HepG2 (cell line): ENCODE measurements at regions not wholly inside any gene's neighbourhood (a gene's known extent, or its start where the extent isn't known, plus 50 kb on each side); places are given as distances from the start of the nearest gene placed in this dataset.

Experiments
- ATAC-seq: fragments of 200-7000 bp; cut with Tn5 transposase; 3 replicates; pipeline ENCODE4 v1.9.1; 2020; ENCODE audit warnings: mild to moderate bottlenecking, moderate library complexity
- BruUV-seq: library from RNA; stranded (reverse); fragments of 400-500 nt; replicated peaks from 2 replicates; lab custom pipeline; 2021; lab: Mats Ljungman, UMichigan
- CTCF ChIA-PET: fragments of 300-600 bp; formaldehyde crosslinking; extraction: SDS; loops from one replicate; lab custom pipeline; 2021; ENCODE audit warnings: low total read pairs, inconsistent platforms, low intra/inter-chr PET ratio; lab: Yijun Ruan, JAX
- POLR2A ChIA-PET: fragments of 350-600 bp; sonication (Branson Sonifier 250); formaldehyde crosslinking; loops from one replicate; lab custom pipeline; 2020; ENCODE audit warnings: antibody characterized with exemption, inconsistent platforms; lab: Yijun Ruan, JAX
- DNase-seq: peaks from one replicate; pipeline ENCODE4 v3.0.0-alpha.2; 2015; ENCODE audit warnings: low spot score
- FAIRE-seq: peaks from 3 replicates; lab custom pipeline; 2011; peaks lifted over from hg19 to GRCh38; lab: Jason Lieb, UNC
- H2AFZ ChIP-seq: one replicate; pipeline ENCODE4 v1.6.1; 2011; ENCODE audit warnings: low read length, inconsistent platforms
- H3K27ac ChIP-seq: fragments of 300-600 bp; 3 replicates; pipeline ENCODE4 v1.8.0; 2011; ENCODE audit warnings: mixed run types, mild to moderate bottlenecking, mixed read lengths, low read length, inconsistent platforms; ENCODE audit not compliant: insufficient read depth; ENCODE audit errors: extremely low read length
- H3K27me3 ChIP-seq, 2 experiments: fragments of 200-600 bp in 1 of 2; 2 replicates in 1 of 2; 3 replicates in 1 of 2; pipeline versions ENCODE4 v1.6.0 to v1.8.0; 2011; ENCODE audit warnings: low read length in 2 of 2, mild to moderate bottlenecking in 2 of 2, moderate library complexity in 2 of 2, inconsistent platforms in 1 of 2; ENCODE audit not compliant: insufficient read depth in 2 of 2, control insufficient read depth in 1 of 2
- H3K36me3 ChIP-seq, 2 experiments: fragments of 200-600 bp in 1 of 2; replicated peaks in 1 of 2; 2 replicates in 1 of 2; 3 replicates in 1 of 2; pipeline versions ENCODE4 v1.5.1 to v1.8.0; 2011; ENCODE audit warnings: low read length in 2 of 2, inconsistent platforms in 1 of 2; ENCODE audit not compliant: insufficient read depth in 2 of 2, control insufficient read depth in 1 of 2
- H3K4me1 ChIP-seq: 2 replicates; pipeline ENCODE4 v1.5.1; 2012; ENCODE audit warnings: low read length, inconsistent platforms; ENCODE audit not compliant: insufficient read depth
- H3K4me2 ChIP-seq: 2 replicates; pipeline ENCODE4 v1.6.0; 2011; ENCODE audit warnings: low read depth, low read length, inconsistent platforms
- H3K4me3 ChIP-seq, 3 experiments: fragments of 200-600 bp in 1 of 3; sonication (generic), shearing (Covaris generic) in 1 of 3; replicated peaks in 1 of 3; 2 replicates each; pipeline ENCODE4 v1.5.1; 2011 to 2016; ENCODE audit warnings: low read length in 3 of 3, inconsistent platforms in 2 of 3, low read depth in 2 of 3, mild to moderate bottlenecking in 2 of 3, control low read depth in 1 of 3, mixed read lengths in 1 of 3; ENCODE audit not compliant: insufficient read depth in 1 of 3
- H3K79me2 ChIP-seq: one replicate; pipeline ENCODE4 v1.6.1; 2011; ENCODE audit warnings: low read length, inconsistent platforms; ENCODE audit not compliant: insufficient read depth
- H3K9ac ChIP-seq: 2 replicates; pipeline ENCODE4 v1.6.0; 2011; ENCODE audit warnings: mild to moderate bottlenecking, low read depth, low read length, inconsistent platforms; ENCODE audit not compliant: insufficient read depth
- H3K9me3 ChIP-seq: 2 replicates; pipeline ENCODE4 v1.5.1; 2012; ENCODE audit warnings: mild to moderate bottlenecking, low read length
- H4K20me1 ChIP-seq: 2 replicates; pipeline ENCODE4 v1.6.0; 2011; ENCODE audit warnings: inconsistent platforms, mild to moderate bottlenecking, low read length, moderate library complexity; ENCODE audit not compliant: insufficient read depth
- CHCHD3 ChIP-seq: sonication (generic); formaldehyde crosslinking; IDR thresholded peaks from 2 replicates; pipeline ENCODE4 v1.8.0; 2022; ENCODE audit warnings: mild to moderate bottlenecking, missing genetic modification reagents, moderate library complexity
- CREB1 ChIP-seq, 2 experiments: fragments of 450-650 bp in 1 of 2; IDR thresholded peaks; 2 replicates each; pipeline ENCODE4 v1.6.1; 2016 to 2017; ENCODE audit warnings: control low read depth in 1 of 2, mild to moderate bottlenecking in 1 of 2, missing compliant biosample characterization in 1 of 2, missing genetic modification characterization in 1 of 2
- FOXK2 ChIP-seq: fragments of 450-650 bp; IDR thresholded peaks from 2 replicates; pipeline ENCODE4 v1.6.1; 2016
- HMG20A ChIP-seq: IDR thresholded peaks from 2 replicates; pipeline ENCODE4 v1.6.1; 2016; ENCODE audit warnings: borderline replicate concordance
- HNRNPUL1 ChIP-seq: fragments of 200-400 bp; formaldehyde crosslinking; IDR thresholded peaks from 2 replicates; pipeline ENCODE4 v1.6.1; 2017; ENCODE audit warnings: low read depth, mild to moderate bottlenecking, low read length, moderate library complexity
- MXI1 ChIP-seq: IDR thresholded peaks from 3 replicates; pipeline ENCODE4 v1.6.1; 2012; ENCODE audit warnings: low read depth, low read length, inconsistent platforms, borderline replicate concordance
- SCMH1 ChIP-seq: sonication (generic); formaldehyde crosslinking; IDR thresholded peaks from 2 replicates; pipeline ENCODE4 v1.9.0; 2021; ENCODE audit warnings: missing genetic modification reagents, mild to moderate bottlenecking, borderline replicate concordance
- TARDBP ChIP-seq: sonication (generic); formaldehyde crosslinking; IDR thresholded peaks from 2 replicates; pipeline ENCODE4 v1.8.0; 2022; ENCODE audit warnings: mild to moderate bottlenecking, missing genetic modification reagents
- TMF1 ChIP-seq: sonication (generic); formaldehyde crosslinking; IDR thresholded peaks from 2 replicates; pipeline ENCODE4 v1.8.1; 2022; ENCODE audit warnings: low read depth, missing genetic modification reagents
- ZMAT3 ChIP-seq: sonication (generic); formaldehyde crosslinking; conservative IDR thresholded peaks from 2 replicates; pipeline ENCODE4 v1.7.0; 2021; ENCODE audit warnings: missing genetic modification reagents
- ZNF674 ChIP-seq: sonication (generic); formaldehyde crosslinking; IDR thresholded peaks from 2 replicates; pipeline ENCODE4 v1.5.0; 2020; ENCODE audit warnings: low read depth, mild to moderate bottlenecking, missing genetic modification reagents
- WGBS: methylation state at CpG from one replicate; pipeline ENCODE4 v1.1.6; 2017; ENCODE audit warnings: low lambda C conversion rate; 5-methylcytosine and 5-hydroxymethylcytosine counted together
- in situ Hi-C: cut with HindIII; loops from 2 replicates; pipeline ENCODE4 v1.10.0; 2017; ENCODE audit warnings: low pct_unique_long_range_greater_than_20kb; ENCODE audit not compliant: extremely low pct_ligation_motif_present
- intact Hi-C: fragments of 100-400 bp; cut with micrococcal nuclease; formaldehyde crosslinking; loops from one replicate; pipeline ENCODE4 v1.10.0; 2022; ENCODE audit not compliant: unreplicated experiment
- TF ChIP-seq, protein P1 (sequence below): sonication (generic); formaldehyde crosslinking; IDR thresholded peaks from 2 replicates; pipeline ENCODE4 v1.4.0; 2020; ENCODE audit warnings: missing genetic modification reagents
- TF ChIP-seq, protein P2 (sequence below): IDR thresholded peaks from 2 replicates; pipeline ENCODE4 v1.6.1; 2016; ENCODE audit warnings: mild to moderate bottlenecking
- TF ChIP-seq, protein P3 (sequence below): IDR thresholded peaks from 2 replicates; pipeline ENCODE4 v1.6.1; 2016; ENCODE audit warnings: low read depth

- TF ChIP-seq, protein P1, sequence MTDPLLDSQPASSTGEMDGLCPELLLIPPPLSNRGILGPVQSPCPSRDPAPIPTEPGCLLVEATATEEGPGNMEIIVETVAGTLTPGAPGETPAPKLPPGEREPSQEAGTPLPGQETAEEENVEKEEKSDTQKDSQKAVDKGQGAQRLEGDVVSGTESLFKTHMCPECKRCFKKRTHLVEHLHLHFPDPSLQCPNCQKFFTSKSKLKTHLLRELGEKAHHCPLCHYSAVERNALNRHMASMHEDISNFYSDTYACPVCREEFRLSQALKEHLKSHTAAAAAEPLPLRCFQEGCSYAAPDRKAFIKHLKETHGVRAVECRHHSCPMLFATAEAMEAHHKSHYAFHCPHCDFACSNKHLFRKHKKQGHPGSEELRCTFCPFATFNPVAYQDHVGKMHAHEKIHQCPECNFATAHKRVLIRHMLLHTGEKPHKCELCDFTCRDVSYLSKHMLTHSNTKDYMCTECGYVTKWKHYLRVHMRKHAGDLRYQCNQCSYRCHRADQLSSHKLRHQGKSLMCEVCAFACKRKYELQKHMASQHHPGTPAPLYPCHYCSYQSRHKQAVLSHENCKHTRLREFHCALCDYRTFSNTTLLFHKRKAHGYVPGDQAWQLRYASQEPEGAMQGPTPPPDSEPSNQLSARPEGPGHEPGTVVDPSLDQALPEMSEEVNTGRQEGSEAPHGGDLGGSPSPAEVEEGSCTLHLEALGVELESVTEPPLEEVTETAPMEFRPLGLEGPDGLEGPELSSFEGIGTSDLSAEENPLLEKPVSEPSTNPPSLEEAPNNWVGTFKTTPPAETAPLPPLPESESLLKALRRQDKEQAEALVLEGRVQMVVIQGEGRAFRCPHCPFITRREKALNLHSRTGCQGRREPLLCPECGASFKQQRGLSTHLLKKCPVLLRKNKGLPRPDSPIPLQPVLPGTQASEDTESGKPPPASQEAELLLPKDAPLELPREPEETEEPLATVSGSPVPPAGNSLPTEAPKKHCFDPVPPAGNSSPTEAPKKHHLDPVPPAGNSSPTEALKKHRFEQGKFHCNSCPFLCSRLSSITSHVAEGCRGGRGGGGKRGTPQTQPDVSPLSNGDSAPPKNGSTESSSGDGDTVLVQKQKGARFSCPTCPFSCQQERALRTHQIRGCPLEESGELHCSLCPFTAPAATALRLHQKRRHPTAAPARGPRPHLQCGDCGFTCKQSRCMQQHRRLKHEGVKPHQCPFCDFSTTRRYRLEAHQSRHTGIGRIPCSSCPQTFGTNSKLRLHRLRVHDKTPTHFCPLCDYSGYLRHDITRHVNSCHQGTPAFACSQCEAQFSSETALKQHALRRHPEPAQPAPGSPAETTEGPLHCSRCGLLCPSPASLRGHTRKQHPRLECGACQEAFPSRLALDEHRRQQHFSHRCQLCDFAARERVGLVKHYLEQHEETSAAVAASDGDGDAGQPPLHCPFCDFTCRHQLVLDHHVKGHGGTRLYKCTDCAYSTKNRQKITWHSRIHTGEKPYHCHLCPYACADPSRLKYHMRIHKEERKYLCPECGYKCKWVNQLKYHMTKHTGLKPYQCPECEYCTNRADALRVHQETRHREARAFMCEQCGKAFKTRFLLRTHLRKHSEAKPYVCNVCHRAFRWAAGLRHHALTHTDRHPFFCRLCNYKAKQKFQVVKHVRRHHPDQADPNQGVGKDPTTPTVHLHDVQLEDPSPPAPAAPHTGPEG (CRISPR knock-in tag), result no peak
- no peak for TF ChIP-seq FOXK2
- TF ChIP-seq, protein P2, sequence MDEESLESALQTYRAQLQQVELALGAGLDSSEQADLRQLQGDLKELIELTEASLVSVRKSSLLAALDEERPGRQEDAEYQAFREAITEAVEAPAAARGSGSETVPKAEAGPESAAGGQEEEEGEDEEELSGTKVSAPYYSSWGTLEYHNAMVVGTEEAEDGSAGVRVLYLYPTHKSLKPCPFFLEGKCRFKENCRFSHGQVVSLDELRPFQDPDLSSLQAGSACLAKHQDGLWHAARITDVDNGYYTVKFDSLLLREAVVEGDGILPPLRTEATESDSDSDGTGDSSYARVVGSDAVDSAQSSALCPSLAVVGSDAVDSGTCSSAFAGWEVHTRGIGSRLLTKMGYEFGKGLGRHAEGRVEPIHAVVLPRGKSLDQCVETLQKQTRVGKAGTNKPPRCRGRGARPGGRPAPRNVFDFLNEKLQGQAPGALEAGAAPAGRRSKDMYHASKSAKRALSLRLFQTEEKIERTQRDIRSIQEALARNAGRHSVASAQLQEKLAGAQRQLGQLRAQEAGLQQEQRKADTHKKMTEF (CRISPR knock-in tag), result no peak
Measured at GRCh38 chr2:164260506-164260905, 360.8 kb downstream of the GRB14 start (continued).

- WGBS, result 0% methylated on average over 3 of the region's 3 CpGs
- intact Hi-C loops, result no loop called here
- Histone ChIP-seq H4K20me1 (no peaks in the 10 kb centered on the region), H3K27ac (no peak overlapping the region), H3K9ac (no peak overlapping the region), H3K9me3 (no peaks in the 10 kb centered on the region), H3K4me3 (no peak overlapping the region), H2AFZ (no peak overlapping the region), H3K4me2 (no peak overlapping the region), H3K27me3 (peaks cover 0 to 8% of the 10 kb centered on the region in 2 experiments; a peak in 2 of 5 replicates), H3K4me1 (no peaks in the 10 kb centered on the region), H3K79me2 (no peaks in the 10 kb centered on the region), H3K36me3 (no peaks in the 10 kb centered on the region)
- ATAC-seq (no peak), DNase-seq (no peak), FAIRE-seq (no peak)
- ChIA-PET POLR2A (no interaction called here), CTCF (no interaction called here)
- in situ Hi-C loops, result no loop called here
- BruUV-seq, result no TSS peak
- TF ChIP-seq MXI1 (no peak), HMG20A (CRISPR knock-in tag) (no peak), CREB1 (IDR thresholded peaks at IDR 0.05) (no peak), CREB1 (CRISPR knock-in tag; IDR thresholded peaks at IDR 0.05) (no peak), CHCHD3 (CRISPR knock-in tag) (no peak), ZMAT3 (CRISPR knock-in tag) (no peak), TMF1 (CRISPR knock-in tag) (no peak), SCMH1 (CRISPR knock-in tag) (no peak), HNRNPUL1 (no peak), TARDBP (CRISPR knock-in tag) (no peak), ZNF674 (no peak)
- TF ChIP-seq, protein P3, sequence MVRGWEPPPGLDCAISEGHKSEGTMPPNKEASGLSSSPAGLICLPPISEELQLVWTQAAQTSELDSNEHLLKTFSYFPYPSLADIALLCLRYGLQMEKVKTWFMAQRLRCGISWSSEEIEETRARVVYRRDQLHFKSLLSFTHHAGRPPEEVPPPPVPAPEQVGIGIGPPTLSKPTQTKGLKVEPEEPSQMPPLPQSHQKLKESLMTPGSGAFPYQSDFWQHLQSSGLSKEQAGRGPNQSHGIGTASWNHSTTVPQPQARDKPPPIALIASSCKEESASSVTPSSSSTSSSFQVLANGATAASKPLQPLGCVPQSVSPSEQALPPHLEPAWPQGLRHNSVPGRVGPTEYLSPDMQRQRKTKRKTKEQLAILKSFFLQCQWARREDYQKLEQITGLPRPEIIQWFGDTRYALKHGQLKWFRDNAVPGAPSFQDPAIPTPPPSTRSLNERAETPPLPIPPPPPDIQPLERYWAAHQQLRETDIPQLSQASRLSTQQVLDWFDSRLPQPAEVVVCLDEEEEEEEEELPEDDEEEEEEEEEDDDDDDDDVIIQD (CRISPR knock-in tag), result no peak
Measured at GRCh38 chr2:164257742-164258141, 363.5 kb downstream of the GRB14 start.
